ENCODE measurements at regions not wholly inside any gene's neighbourhood (a gene's known extent, or its start where the extent isn't known, plus 50 kb on each side); places are given as distances from the start of the nearest gene placed in this dataset.

DNA sequence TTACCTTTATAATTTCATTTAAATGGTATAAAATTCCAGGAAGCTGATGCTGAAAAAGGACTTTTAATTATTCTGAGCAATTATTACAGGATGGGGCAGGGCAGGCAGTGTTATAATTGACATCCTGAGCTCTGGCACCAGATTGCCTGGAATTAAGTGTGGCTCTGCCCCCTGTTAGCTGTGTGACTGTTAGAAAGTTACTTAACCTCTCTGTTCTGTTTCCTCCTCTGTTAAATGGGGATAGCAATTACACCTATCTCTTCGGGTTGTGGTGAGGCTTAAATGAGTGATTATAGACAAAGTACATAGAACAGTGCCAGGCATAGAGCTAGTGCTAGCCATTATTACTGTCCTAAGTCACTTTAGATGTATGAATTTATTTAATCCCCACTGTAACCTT lies 327.3 kb downstream of the SMAD2 start (continued):
- TF ChIP-seq, protein P1, sequence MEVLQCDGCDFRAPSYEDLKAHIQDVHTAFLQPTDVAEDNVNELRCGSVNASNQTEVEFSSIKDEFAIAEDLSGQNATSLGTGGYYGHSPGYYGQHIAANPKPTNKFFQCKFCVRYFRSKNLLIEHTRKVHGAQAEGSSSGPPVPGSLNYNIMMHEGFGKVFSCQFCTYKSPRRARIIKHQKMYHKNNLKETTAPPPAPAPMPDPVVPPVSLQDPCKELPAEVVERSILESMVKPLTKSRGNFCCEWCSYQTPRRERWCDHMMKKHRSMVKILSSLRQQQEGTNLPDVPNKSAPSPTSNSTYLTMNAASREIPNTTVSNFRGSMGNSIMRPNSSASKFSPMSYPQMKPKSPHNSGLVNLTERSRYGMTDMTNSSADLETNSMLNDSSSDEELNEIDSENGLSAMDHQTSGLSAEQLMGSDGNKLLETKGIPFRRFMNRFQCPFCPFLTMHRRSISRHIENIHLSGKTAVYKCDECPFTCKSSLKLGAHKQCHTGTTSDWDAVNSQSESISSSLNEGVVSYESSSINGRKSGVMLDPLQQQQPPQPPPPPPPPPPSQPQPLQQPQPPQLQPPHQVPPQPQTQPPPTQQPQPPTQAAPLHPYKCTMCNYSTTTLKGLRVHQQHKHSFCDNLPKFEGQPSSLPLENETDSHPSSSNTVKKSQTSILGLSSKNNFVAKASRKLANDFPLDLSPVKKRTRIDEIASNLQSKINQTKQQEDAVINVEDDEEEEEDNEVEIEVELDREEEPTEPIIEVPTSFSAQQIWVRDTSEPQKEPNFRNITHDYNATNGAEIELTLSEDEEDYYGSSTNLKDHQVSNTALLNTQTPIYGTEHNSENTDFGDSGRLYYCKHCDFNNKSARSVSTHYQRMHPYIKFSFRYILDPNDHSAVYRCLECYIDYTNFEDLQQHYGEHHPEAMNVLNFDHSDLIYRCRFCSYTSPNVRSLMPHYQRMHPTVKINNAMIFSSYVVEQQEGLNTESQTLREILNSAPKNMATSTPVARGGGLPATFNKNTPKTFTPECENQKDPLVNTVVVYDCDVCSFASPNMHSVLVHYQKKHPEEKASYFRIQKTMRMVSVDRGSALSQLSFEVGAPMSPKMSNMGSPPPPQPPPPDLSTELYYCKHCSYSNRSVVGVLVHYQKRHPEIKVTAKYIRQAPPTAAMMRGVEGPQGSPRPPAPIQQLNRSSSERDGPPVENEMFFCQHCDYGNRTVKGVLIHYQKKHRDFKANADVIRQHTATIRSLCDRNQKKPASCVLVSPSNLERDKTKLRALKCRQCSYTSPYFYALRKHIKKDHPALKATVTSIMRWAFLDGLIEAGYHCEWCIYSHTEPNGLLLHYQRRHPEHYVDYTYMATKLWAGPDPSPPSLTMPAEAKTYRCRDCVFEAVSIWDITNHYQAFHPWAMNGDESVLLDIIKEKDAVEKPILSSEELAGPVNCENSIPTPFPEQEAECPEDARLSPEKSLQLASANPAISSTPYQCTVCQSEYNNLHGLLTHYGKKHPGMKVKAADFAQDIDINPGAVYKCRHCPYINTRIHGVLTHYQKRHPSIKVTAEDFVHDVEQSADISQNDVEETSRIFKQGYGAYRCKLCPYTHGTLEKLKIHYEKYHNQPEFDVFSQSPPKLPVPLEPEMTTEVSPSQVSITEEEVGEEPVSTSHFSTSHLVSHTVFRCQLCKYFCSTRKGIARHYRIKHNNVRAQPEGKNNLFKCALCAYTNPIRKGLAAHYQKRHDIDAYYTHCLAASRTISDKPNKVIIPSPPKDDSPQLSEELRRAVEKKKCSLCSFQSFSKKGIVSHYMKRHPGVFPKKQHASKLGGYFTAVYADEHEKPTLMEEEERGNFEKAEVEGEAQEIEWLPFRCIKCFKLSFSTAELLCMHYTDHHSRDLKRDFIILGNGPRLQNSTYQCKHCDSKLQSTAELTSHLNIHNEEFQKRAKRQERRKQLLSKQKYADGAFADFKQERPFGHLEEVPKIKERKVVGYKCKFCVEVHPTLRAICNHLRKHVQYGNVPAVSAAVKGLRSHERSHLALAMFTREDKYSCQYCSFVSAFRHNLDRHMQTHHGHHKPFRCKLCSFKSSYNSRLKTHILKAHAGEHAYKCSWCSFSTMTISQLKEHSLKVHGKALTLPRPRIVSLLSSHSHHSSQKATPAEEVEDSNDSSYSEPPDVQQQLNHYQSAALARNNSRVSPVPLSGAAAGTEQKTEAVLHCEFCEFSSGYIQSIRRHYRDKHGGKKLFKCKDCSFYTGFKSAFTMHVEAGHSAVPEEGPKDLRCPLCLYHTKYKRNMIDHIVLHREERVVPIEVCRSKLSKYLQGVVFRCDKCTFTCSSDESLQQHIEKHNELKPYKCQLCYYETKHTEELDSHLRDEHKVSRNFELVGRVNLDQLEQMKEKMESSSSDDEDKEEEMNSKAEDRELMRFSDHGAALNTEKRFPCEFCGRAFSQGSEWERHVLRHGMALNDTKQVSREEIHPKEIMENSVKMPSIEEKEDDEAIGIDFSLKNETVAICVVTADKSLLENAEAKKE (CRISPR knock-in tag; IDR thresholded peaks at IDR 0.05) = no peak
- no peak for TF ChIP-seq ZNF114 (CRISPR knock-in tag; IDR thresholded peaks at IDR 0.05)
- TF ChIP-seq, protein P2, sequence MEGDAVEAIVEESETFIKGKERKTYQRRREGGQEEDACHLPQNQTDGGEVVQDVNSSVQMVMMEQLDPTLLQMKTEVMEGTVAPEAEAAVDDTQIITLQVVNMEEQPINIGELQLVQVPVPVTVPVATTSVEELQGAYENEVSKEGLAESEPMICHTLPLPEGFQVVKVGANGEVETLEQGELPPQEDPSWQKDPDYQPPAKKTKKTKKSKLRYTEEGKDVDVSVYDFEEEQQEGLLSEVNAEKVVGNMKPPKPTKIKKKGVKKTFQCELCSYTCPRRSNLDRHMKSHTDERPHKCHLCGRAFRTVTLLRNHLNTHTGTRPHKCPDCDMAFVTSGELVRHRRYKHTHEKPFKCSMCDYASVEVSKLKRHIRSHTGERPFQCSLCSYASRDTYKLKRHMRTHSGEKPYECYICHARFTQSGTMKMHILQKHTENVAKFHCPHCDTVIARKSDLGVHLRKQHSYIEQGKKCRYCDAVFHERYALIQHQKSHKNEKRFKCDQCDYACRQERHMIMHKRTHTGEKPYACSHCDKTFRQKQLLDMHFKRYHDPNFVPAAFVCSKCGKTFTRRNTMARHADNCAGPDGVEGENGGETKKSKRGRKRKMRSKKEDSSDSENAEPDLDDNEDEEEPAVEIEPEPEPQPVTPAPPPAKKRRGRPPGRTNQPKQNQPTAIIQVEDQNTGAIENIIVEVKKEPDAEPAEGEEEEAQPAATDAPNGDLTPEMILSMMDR (conservative IDR thresholded peaks at IDR 0.05; ENCODE audit: low read depth in 2 of 2) = no peak
- no peak for TF ChIP-seq STAT1 (IDR thresholded peaks at IDR 0.05; ENCODE audit: unreplicated experiment)
- TF ChIP-seq EZH2phosphoT487 (IDR thresholded peaks at IDR 0.05; ENCODE audit: unreplicated experiment) = no peak
- no peak for TF ChIP-seq NANOG (IDR thresholded peaks at IDR 0.05; ENCODE audit: borderline replicate concordance)

DNA sequence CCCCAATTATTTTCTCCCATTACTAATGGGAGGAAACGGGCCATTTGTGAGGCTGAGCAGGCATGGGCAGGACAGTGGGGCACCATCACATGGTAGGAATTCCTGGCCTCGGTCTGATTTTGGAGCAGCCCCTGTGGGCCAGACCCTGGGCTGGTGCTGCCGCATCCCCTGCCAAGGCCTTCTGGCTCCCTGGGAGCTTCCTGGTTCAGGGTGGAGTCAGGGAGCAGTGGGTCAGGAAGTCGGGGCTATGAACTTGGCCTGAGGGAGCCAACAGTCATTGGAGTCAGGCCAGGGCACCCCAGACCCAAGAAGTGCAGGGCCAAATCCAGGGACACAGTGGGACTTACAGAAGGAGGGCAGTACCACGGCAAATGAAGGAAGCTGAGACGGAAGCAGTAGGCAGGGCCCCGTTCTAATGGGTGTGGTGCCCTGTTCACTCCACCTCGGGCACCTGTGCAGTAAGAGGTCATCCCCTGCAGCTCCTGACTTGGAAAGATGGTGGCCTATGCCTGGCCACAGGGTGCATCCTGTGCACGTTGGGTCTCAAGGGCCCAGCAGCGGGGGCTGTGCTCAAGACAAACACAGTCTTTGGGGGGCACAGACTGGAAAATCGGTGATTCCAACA lies 328.1 kb downstream of the SMAD2 start:
- H3K36me3 Mint-ChIP-seq (ENCODE audit: low read depth) = no peaks in the 10 kb centered on the region; the same call in 2 of the 3 replicates
- Histone ChIP-seq H3K79me2 (replicated peaks; ENCODE audit: insufficient read depth) (no peaks in the 10 kb centered on the region), H3K27ac (ENCODE audit: low read depth) (no peak overlapping the region), H3K4me3 (no peak overlapping the region), H3K27me3 (ENCODE audit: insufficient read depth) (no peaks in the 10 kb centered on the region), H3K4me1 (ENCODE audit: insufficient read depth) (no peaks in the 10 kb centered on the region), H3K4me2 (no peak overlapping the region), H3F3A (replicated peaks; ENCODE audit: low read depth) (no peaks in the 10 kb centered on the region), H2AFZ (no peak overlapping the region; the same call in 1 of the 2 replicates), H3K9me2 (ENCODE audit: insufficient read depth) (no peaks in the 10 kb centered on the region), H4K20me1 (replicated peaks; ENCODE audit: insufficient read depth) (no peaks in the 10 kb centered on the region), H3K36me3 (ENCODE audit: insufficient read depth) (no peaks in the 10 kb centered on the region)
- H3K4me1 Mint-ChIP-seq = peaks cover 10% of the 10 kb centered on the region
- peaks cover 2% of the 10 kb centered on the region for H3K27me3 Mint-ChIP-seq (ENCODE audit: insufficient read depth, low read depth, poor library complexity)
- no peak for ATAC-seq
- DNase-seq (ENCODE audit: low spot score) = no peak
- TF ChIP-seq, protein P2 (conservative IDR thresholded peaks at IDR 0.05; ENCODE audit: low read depth in 2 of 2) = no peak
- TF ChIP-seq JUNB (IDR thresholded peaks at IDR 0.05; ENCODE audit: unreplicated experiment) = no peak
- no peak for TF ChIP-seq POLR2AphosphoS5 (IDR thresholded peaks at IDR 0.05; ENCODE audit: low read depth)
- TF ChIP-seq STAT1 (IDR thresholded peaks at IDR 0.05; ENCODE audit: unreplicated experiment) = no peak
- TF ChIP-seq EZH2phosphoT487 (IDR thresholded peaks at IDR 0.05; ENCODE audit: unreplicated experiment) = no peak
- TF ChIP-seq, protein P3, sequence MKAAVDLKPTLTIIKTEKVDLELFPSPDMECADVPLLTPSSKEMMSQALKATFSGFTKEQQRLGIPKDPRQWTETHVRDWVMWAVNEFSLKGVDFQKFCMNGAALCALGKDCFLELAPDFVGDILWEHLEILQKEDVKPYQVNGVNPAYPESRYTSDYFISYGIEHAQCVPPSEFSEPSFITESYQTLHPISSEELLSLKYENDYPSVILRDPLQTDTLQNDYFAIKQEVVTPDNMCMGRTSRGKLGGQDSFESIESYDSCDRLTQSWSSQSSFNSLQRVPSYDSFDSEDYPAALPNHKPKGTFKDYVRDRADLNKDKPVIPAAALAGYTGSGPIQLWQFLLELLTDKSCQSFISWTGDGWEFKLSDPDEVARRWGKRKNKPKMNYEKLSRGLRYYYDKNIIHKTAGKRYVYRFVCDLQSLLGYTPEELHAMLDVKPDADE (IDR thresholded peaks at IDR 0.05) = no peak
- TF ChIP-seq ZNF114 (CRISPR knock-in tag; IDR thresholded peaks at IDR 0.05) = no peak
- TF ChIP-seq ZNF331 (CRISPR knock-in tag; IDR thresholded peaks at IDR 0.05; ENCODE audit: low read depth) = no peak
- no peak overlapping the region for H3K4me3 Mint-ChIP-seq
- no peaks in the 10 kb centered on the region; the same call in 2 of the 3 replicates for H3K9me3 Mint-ChIP-seq
- no peak overlapping the region for H3K27ac Mint-ChIP-seq
